Amniotic stem cell (primary cell): ENCODE measurements at regions not wholly inside any gene's neighbourhood (a gene's known extent, or its start where the extent isn't known, plus 50 kb on each side); places are given as distances from the start of the nearest gene placed in this dataset.
"Not testable (repeated sequence)": the region's sequence is repeated elsewhere in the genome, so short reads cannot be mapped to it uniquely, and the experiment has no call there.

Experiments used
- DNase-seq: peaks from one replicate; lab custom pipeline; 2025; lab: John Stamatoyannopoulos, UW

- DNase-seq, result no peak
Observed at GRCh38 chr1:81217058-81217457, 583.7 kb upstream of the ADGRL2 start.

- no peak for DNase-seq
Observed at GRCh38 chr1:81213279-81213678, 587.5 kb upstream of the ADGRL2 start.

DNA sequence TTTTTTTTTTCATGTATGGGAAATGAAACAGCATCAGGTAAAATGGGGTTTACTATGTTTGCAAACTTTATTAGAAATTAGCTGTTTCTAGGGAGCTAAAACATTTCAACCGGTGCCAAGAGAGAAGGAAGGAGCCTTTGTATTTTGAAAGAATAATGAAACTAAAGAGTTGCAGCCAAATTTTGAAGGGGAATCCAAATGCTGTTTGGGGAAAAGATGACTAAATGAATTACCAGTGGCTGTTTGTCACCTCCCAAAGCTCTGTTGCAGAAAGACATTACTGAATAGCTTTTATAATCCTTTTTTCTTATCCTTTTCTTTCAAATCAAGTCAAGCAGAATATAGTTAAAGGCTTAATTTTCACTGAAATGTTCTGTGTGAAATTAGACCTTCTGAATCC, 591.3 kb upstream of the ADGRL2 start:
- DNase-seq, result no peak

GRCh38 chr1:81208441-81208840, 592.3 kb upstream of the ADGRL2 start:
- DNase-seq, result no peak

DNA sequence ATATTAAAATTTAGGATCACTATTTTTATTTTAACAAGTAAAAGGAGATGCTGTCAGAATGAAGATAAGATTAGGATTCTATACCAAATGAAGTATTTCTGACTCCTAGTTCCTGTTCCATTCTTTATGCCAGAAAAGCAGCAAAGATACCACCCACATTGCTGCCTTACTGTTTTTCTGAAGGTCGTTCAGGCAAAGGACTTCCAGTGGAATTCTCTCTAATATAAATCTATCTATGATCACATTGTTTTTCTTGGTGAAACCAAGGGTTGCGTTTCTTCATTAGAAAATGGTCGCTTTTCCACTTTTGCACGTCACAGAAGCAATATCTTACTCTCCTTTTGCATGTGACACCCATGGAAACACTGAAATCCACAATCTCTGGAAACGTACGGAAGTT, 594.8 kb upstream of the ADGRL2 start:
- no peak for DNase-seq

DNA sequence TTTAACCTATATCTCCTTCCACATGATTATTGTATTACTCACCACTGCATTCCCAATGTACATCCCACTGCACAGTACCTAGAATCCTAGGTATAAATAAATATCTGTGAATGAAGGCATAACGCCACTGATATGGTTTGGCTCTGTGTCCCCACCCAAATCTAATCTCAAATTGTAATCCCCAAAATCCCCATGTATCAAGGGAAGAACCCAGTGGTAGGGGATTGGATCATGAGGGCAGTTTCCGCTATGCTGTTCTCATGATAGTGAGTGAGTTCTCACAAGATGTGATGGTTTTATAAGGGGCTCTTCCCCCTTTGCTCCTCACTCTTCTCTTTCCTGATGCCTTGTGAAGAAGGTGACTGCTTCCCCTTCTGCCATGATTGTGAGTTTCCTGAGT, 599.0 kb upstream of the ADGRL2 start:
- no peak for DNase-seq

DNA sequence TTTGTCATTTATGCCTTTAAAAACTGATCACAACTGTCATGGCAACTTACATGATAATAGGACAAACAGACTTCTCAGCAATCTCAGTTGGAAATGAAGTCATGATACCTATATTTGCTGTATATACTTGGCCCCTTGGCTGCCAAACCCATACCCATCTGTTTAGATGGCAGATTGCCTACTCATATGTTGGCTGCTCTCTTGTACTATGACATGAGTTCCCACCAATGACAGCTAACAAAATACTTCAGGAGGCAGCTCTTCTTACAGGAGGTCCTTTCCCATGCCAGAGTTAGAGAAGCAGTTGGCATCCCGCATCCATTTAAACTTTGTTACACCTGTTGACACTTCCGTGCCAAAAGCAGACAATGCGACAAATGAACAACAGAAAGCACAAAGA, 603.1 kb upstream of the ADGRL2 start:
- DNase-seq, result no peak

- no peak for DNase-seq
Observed at GRCh38 chr1:81192647-81193642, 607.8 kb upstream of the ADGRL2 start.

DNA sequence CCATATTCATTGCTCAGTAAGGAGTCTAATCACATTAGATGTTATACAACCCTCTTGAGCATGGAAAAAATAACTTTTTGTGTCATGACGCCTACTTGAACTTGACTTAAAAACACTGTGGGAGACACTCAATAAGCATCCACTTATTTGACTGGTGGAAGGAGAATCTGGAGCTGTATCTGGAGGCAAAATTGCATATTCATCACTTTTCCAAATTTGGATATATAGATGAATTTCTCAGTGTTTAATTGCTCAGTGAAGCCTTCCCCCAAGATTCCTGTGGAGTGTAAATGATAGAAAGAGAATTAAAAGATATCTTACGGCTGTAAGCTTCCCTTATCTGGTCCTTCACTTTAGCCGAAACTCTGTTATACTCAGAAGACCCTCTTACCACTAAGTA, 610.7 kb upstream of the ADGRL2 start:
- DNase-seq, result no peak

- no peak for DNase-seq
Observed at GRCh38 chr1:81187635-81188034, 613.1 kb upstream of the ADGRL2 start.

DNA sequence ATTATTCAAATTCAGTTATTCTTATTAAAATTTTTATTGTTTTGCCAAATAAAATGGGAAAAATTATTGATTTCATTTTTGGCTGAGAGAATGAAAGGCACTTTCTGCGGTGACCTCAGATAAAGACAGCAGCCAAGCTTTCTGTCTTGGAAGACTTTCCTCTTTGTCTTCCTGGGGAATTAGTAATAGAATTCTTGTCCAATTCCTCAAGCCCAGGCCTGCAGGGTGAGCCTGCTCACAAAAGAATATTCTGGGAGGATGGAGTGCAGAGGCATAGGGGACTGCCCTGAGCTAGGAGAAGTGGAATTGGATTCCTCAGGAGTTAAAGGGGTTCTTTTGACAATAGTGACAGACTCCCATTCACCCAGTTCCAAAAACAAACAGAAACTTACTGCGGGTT, 614.5 kb upstream of the ADGRL2 start:
- DNase-seq, result no peak

GRCh38 chr1:81183553-81183952, 617.2 kb upstream of the ADGRL2 start:
- DNase-seq, result no peak

- no peak for DNase-seq
Observed at GRCh38 chr1:81183051-81183450, 617.7 kb upstream of the ADGRL2 start.

- peak; percentile 28 for DNase-seq
Observed at GRCh38 chr1:81179242-81179641, 621.5 kb upstream of the ADGRL2 start.

DNA sequence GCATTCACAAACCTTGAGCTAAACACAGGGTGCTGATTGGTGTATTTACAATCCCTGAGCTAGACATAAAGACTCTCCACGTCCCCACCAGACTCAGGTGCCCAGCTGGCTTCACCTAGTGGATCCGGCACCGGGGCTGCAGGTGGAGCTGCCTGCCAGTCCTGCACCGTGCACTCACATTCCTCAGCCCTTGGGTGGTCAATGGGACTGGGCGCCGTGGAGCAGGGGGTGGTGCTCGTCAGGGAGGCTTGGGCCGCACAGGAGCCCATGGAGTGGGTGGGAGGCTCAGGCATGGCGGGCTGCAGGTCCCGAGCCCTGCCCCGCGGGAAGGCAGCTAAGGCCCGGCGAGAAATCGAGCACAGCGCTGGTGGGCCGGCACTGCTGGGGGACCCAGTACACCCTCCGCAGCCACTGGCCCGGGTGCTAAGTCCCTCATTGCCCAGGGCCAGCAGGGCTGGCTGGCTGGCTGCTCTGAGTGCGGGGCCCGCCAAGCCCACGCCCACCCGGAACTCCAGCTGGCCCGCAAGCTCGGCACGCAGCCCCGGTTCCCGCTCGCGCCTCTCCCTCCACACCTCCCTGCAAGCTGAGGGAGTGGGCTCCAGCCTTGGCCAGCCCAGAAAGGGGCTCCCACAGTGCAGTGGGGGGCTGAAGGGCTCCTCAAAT, 622.2 kb upstream of the ADGRL2 start:
- not testable (repeated sequence) for DNase-seq

GRCh38 chr1:81174811-81175476, 625.8 kb upstream of the ADGRL2 start:
- DNase-seq, result no peak

DNA sequence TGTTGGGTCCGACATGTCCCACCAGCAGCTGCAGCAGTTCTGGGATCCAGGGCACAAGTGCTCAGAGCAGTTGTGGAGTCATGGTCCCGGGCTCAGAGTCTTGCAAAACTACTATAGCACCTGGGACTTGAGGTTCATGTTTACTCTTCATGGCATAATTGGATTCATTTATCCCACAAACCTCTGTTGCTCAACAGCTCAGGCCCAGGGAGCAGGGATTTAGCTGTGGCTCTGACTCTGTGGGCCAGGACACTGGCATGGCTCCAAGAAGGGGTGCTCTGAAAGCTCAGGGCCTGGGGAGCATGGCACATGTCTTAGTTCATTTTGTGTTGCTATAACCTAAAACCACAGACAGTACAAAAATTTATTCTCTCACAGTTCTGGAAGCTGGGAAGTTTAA, 626.7 kb upstream of the ADGRL2 start:
- no peak for DNase-seq

DNA sequence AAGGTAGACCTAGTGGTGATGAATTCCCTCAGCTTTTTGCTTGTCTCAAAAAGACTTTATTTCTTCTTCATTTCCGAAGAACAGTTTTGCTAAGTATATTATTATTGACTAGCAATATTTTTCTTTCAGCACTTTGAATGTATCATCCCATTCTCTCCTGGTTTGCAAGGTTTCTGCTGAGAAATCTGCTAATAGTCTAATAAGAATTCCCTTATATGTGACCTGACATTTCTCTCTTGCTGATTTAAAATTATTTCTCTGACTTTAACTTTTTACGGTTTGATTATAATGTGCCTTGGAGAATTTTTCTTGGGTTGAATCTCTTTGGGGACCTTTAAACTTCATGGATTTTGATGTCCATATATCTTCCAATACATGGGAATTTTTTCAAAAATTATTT, 628.3 kb upstream of the ADGRL2 start:
- no peak for DNase-seq

GRCh38 chr1:81170721-81171120, 630.0 kb upstream of the ADGRL2 start:
- no peak for DNase-seq

DNA sequence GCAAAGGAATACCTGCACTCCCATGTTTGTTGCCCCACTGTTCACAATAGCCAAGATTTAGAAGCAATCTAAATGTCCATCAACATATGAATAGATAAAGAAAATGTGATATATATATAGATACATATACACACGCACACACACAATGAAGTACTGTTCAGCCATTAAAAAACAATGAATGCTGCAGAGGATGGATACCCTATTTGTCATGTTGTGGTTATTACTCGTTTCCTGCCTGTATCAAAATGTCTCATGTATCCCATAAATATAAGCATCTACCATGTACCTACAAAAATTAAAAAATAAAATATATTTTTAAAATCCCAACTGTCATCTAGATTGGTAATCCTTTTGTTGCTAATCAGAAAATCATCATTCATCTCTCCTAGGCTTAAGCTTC, 634.8 kb upstream of the ADGRL2 start:
- no peak for DNase-seq

DNA sequence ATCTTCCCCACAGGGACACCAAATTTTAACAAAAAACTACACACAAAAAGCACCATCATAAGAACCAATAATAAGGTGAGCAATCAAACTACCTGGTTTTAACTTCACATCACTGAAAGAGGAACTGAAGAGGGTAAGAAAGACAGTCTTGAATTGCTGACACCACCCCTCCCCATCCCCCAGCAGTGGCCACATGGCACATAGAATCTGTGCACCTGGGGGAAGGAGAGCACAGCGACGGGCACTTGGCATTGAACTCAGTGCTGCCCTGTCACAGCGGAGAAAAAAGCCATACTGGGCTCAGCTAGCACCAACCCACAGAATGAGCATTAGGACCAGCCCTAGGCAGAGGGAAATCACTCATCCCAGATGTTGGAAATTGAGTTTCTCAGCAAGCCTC, 640.0 kb upstream of the ADGRL2 start:
- no peak for DNase-seq

GRCh38 chr1:81158592-81158991, 642.1 kb upstream of the ADGRL2 start:
- DNase-seq, result no peak

- no peak for DNase-seq
Observed at GRCh38 chr1:81157686-81158085, 643.0 kb upstream of the ADGRL2 start.
